Right atrium auricular region (tissue), 2 donors: ENCODE measurements at regions not wholly inside any gene's neighbourhood (a gene's known extent, or its start where the extent isn't known, plus 50 kb on each side); places are given as distances from the start of the nearest gene placed in this dataset.
"Not testable (repeated sequence)": the region's sequence is repeated elsewhere in the genome, so short reads cannot be mapped to it uniquely, and the experiment has no call there.

Experiments used
- DNase-seq: peaks from one replicate; pipeline ENCODE4 v3.0.0-alpha.2; 2019; ENCODE audit warnings: low spot score
- H3K27ac ChIP-seq, 2 donors: fragments of 200-600 bp; sonication (generic); 1 replicate in 1 of 2; 2 replicates in 1 of 2; pipeline ENCODE4 v1.5.1; 2016 to 2019
- H3K27me3 ChIP-seq, 2 donors: fragments of 200-600 bp; sonication (generic); one replicate each; pipeline versions ENCODE4 v1.5.1 to v1.6.0; 2017 to 2019
- H3K36me3 ChIP-seq: fragments of 200-600 bp; sonication (generic); one replicate; pipeline ENCODE4 v1.5.1; 2016
- H3K4me1 ChIP-seq, 2 donors: fragments of 200-600 bp; sonication (generic); one replicate each; pipeline versions ENCODE4 v1.5.1 to v1.6.0; 2017 to 2019
- H3K4me3 ChIP-seq, 2 donors: fragments of 200-600 bp; sonication (generic); 1 replicate in 1 of 2; 2 replicates in 1 of 2; pipeline ENCODE4 v1.5.1; 2017 to 2019; ENCODE audit warnings: mild to moderate bottlenecking in 1 of 2, moderate library complexity in 1 of 2
- H3K9me3 ChIP-seq, 2 donors: fragments of 200-600 bp; sonication (generic); one replicate each; pipeline ENCODE4 v1.5.1; 2019
- CTCF ChIP-seq, 2 donors: fragments of 200-600 bp; sonication (generic); IDR thresholded peaks; one replicate each; pipeline ENCODE4 v1.5.1; 2019; ENCODE audit warnings: antibody characterized with exemption in 2 of 2

DNA sequence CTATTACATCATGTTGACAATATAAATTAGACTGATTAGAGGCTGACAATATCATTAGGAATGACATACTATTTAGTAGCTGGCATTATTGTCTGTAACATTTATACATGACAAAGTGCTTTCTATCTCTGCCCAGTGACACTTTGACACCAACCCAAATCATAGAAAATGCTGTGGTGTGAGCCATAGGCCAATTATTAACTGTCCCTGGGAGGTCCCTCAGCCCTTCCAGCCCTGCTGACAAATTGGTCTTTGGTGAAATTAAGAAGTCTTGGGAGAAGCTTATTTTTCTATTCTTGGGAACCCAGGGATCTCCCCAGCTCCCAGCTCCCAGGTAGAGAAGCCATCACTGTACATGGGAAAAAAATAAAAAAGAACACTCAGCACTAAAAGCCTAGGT, 179.6 kb downstream of the AIPL1 start:
- Histone ChIP-seq H3K4me3 (no peak overlapping the region), H3K36me3 (no peaks in the 10 kb centered on the region), H3K9me3 (no peaks in the 10 kb centered on the region), H3K27ac (no peak overlapping the region), H3K4me1 (no peaks in the 10 kb centered on the region), H3K27me3 (no peaks in the 10 kb centered on the region)
- TF ChIP-seq CTCF (IDR thresholded peaks at IDR 0.05): no peak
- no peak for DNase-seq

DNA sequence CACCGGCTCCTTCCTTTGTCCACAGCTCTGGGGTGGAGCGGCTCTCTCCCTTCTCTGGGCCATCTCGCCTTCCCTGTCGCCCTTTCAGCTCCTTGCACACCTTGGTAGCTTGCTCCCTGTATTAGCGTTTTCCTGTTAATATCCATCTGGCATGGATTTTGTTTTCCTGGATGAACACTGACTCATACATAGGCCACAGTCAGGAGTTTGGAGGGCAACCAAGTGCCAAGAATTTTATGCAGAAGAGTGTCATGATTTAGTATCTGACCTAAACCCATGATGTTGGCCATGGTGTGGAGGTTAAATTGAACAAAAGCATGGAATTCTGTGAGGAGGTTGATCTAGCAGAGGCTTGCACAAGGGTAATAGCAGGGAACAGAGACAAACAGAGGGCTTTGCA, 180.9 kb downstream of the AIPL1 start:
- no peaks in the 10 kb centered on the region for H3K36me3 ChIP-seq
- no peak overlapping the region for H3K4me3 ChIP-seq
- H3K4me1 ChIP-seq: no peaks in the 10 kb centered on the region
- H3K9me3 ChIP-seq: no peaks in the 10 kb centered on the region
- H3K27me3 ChIP-seq: no peaks in the 10 kb centered on the region
- no peak overlapping the region for H3K27ac ChIP-seq
- TF ChIP-seq CTCF (IDR thresholded peaks at IDR 0.05): no peak
- no peak for DNase-seq

- not testable (repeated sequence) for H3K27me3 ChIP-seq, H3K36me3 ChIP-seq, DNase-seq, H3K4me3 ChIP-seq, H3K9me3 ChIP-seq, H3K27ac ChIP-seq, H3K4me1 ChIP-seq
These were observed 181.5 kb downstream of the WSCD1 start for GRCh38 chr17:6251640-6252039.

- H3K36me3 ChIP-seq: no peaks in the 10 kb centered on the region
- DNase-seq: no peak
- TF ChIP-seq CTCF (IDR thresholded peaks at IDR 0.05): no peak
- no peak overlapping the region for H3K4me3 ChIP-seq
- no peaks in the 10 kb centered on the region for H3K4me1 ChIP-seq
- no peaks in the 10 kb centered on the region for H3K9me3 ChIP-seq
- no peaks in the 10 kb centered on the region for H3K27me3 ChIP-seq
- H3K27ac ChIP-seq: no peak overlapping the region
These were observed 179.6 kb downstream of the WSCD1 start for GRCh38 chr17:6249732-6250131.

DNA sequence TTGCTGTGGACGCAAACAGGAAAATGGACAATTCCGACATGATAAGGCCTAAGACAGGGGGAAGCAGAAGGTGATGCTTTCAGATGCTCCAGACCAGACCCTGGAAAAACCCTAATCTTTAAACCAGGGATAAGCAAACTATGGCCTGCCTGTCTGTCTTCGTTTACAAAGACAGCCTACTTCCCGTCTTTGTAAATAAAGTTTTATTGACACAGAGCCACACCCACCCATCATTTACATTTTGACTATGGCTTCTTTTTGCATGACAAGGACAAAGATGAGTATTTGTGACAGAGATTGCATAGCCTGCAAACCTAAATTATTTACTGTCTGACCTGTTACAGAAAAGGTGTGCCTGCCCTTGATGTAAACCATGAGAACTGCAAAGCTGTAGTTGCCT, 177.9 kb downstream of the WSCD1 start:
- no peak for DNase-seq
- Histone ChIP-seq H3K27ac (no peak overlapping the region), H3K27me3 (no peaks in the 10 kb centered on the region)

GRCh38 chr17:6245301-6246177, 175.4 kb downstream of the WSCD1 start:
- DNase-seq: peak; percentile 7
- Histone ChIP-seq H3K4me3 (no peak overlapping the region), H3K36me3 (no peaks in the 10 kb centered on the region), H3K27ac (no peak overlapping the region), H3K9me3 (no peaks in the 10 kb centered on the region), H3K27me3 (no peaks in the 10 kb centered on the region), H3K4me1 (no peaks in the 10 kb centered on the region)
- no peak for TF ChIP-seq CTCF (IDR thresholded peaks at IDR 0.05)

More for the DNA sequence above, 177.9 kb downstream of the WSCD1 start:
- no peaks in the 10 kb centered on the region for H3K4me1 ChIP-seq
- H3K4me3 ChIP-seq: no peak overlapping the region
- no peak for TF ChIP-seq CTCF (IDR thresholded peaks at IDR 0.05)
- H3K36me3 ChIP-seq: no peaks in the 10 kb centered on the region
- no peaks in the 10 kb centered on the region for H3K9me3 ChIP-seq
